MCF 10A (cell line): ENCODE measurements at regions not wholly inside any gene's neighbourhood (a gene's known extent, or its start where the extent isn't known, plus 50 kb on each side); places are given as distances from the start of the nearest gene placed in this dataset.

Experiments
- BruUV-seq: library from RNA; stranded (reverse); fragments of 400-500 nt; replicated peaks from 2 replicates; lab custom pipeline; 2021; lab: Mats Ljungman, UMichigan
- CTCF ChIA-PET: fragments of 300-600 bp; sonication (Branson Sonifier 250); formaldehyde crosslinking; extraction: SDS; loops from one replicate; lab custom pipeline; 2021; ENCODE audit warnings: antibody characterized with exemption, inconsistent platforms; lab: Yijun Ruan, JAX
- POLR2A ChIA-PET: fragments of 300-600, 350-650 bp; sonication (Branson Sonifier 250); formaldehyde crosslinking; extraction: SDS; loops from one replicate; lab custom pipeline; 2020; ENCODE audit warnings: antibody characterized with exemption, inconsistent platforms; lab: Yijun Ruan, JAX
- DNase-seq: peaks from one replicate; pipeline ENCODE4 v3.0.0-alpha.2; 2018; ENCODE audit not compliant: unreplicated experiment
- H3K27ac Mint-ChIP-seq: one replicate; pipeline ENCODE4 v1.8.0; 2022; ENCODE audit warnings: mild to moderate bottlenecking, low read depth, mixed read lengths; ENCODE audit not compliant: unreplicated experiment
- H3K27me3 Mint-ChIP-seq: one replicate; pipeline ENCODE4 v1.8.0; 2022; ENCODE audit warnings: mixed read lengths; ENCODE audit not compliant: insufficient read depth, unreplicated experiment
- H3K36me3 Mint-ChIP-seq: one replicate; pipeline ENCODE4 v1.8.0; 2022; ENCODE audit warnings: mild to moderate bottlenecking, moderate library complexity, mixed read lengths; ENCODE audit not compliant: insufficient read depth, unreplicated experiment
- H3K4me1 Mint-ChIP-seq: one replicate; pipeline ENCODE4 v1.8.0; 2022; ENCODE audit warnings: mixed read lengths; ENCODE audit not compliant: insufficient read depth, unreplicated experiment
- H3K4me3 Mint-ChIP-seq: one replicate; pipeline ENCODE4 v1.8.0; 2022; ENCODE audit warnings: mild to moderate bottlenecking, moderate library complexity, mixed read lengths; ENCODE audit not compliant: unreplicated experiment
- H3K9me3 Mint-ChIP-seq: one replicate; pipeline ENCODE4 v1.8.0; 2022; ENCODE audit warnings: mixed read lengths; ENCODE audit not compliant: unreplicated experiment
- intact Hi-C: fragments of 100-400 bp; cut with micrococcal nuclease; formaldehyde crosslinking; loops from 2 replicates; pipeline ENCODE4 v1.14.1; 2022
- TF ChIP-seq, protein P1 (sequence below): fragments of 200-600 bp; IDR thresholded peaks from one replicate; pipeline ENCODE4 v1.8.0; 2022; ENCODE audit warnings: antibody characterized with exemption, mild to moderate bottlenecking; ENCODE audit not compliant: unreplicated experiment

DNA sequence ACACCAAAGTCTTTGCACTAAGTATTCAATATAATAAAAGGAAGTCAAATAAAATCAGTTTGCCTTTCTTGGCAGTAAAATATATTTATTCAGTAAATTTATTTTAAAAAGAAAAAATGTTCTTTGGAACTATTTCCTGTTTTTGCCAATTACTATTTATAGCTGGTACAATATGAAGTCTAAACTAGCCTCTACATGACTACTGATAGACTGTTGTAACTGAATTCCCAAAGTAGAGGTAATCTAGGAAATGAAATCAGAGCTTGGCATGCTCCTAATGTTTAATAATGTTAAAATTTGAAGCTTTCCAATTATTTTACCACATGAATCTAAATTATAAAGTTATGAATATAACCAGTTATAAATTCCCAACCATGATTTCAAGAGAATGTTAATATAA is 385.5 kb downstream of the SEMA3D start:
- no peak for DNase-seq
- Mint-ChIP-seq H3K36me3 (no peaks in the 10 kb centered on the region), H3K4me3 (no peak overlapping the region), H3K27me3 (no peaks in the 10 kb centered on the region), H3K9me3 (peaks cover 6% of the 10 kb centered on the region), H3K4me1 (no peaks in the 10 kb centered on the region), H3K27ac (no peak overlapping the region)
- ChIA-PET POLR2A (interaction anchor here (0.6 kb wide), 1 partner anchor 76 kb away, joined by 3 read pairs; no protein-coding TSS in a partner anchor), CTCF (interaction anchor here (0.9 kb wide), 1 partner anchor 8 kb away, joined by 3 read pairs; no protein-coding TSS in a partner anchor)
- TF ChIP-seq, protein P1, sequence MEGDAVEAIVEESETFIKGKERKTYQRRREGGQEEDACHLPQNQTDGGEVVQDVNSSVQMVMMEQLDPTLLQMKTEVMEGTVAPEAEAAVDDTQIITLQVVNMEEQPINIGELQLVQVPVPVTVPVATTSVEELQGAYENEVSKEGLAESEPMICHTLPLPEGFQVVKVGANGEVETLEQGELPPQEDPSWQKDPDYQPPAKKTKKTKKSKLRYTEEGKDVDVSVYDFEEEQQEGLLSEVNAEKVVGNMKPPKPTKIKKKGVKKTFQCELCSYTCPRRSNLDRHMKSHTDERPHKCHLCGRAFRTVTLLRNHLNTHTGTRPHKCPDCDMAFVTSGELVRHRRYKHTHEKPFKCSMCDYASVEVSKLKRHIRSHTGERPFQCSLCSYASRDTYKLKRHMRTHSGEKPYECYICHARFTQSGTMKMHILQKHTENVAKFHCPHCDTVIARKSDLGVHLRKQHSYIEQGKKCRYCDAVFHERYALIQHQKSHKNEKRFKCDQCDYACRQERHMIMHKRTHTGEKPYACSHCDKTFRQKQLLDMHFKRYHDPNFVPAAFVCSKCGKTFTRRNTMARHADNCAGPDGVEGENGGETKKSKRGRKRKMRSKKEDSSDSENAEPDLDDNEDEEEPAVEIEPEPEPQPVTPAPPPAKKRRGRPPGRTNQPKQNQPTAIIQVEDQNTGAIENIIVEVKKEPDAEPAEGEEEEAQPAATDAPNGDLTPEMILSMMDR, result no peak
- no TSS peak for BruUV-seq
- intact Hi-C loops, result no loop called here

DNA sequence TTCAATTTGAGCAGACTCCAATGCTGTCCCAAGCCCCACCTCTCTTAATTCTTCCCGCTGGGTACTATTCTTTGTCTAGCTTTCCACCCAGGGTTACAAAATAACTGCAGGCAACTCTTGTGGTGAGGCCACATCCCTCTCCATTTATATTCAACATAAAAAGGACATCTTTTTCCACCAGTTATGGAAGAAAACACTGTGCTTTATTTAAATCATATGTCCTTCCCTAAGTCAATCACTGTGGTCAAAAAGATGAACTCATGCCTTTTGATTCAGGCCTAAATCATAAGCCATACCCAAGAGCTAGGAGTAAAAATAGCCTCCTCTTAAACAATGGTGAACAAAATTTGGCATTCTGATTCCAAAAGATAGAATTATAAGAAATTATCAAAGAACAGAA is 386.0 kb downstream of the SEMA3D start:
- H3K36me3 Mint-ChIP-seq, result no peaks in the 10 kb centered on the region
- no peak for DNase-seq
- no peaks in the 10 kb centered on the region for H3K27me3 Mint-ChIP-seq
- ChIA-PET POLR2A (interaction anchor here (0.6 kb wide), 1 partner anchor 76 kb away, joined by 3 read pairs; no protein-coding TSS in a partner anchor), CTCF (interaction anchor here (0.9 kb wide), 1 partner anchor 9 kb away, joined by 3 read pairs; no protein-coding TSS in a partner anchor)
- no peaks in the 10 kb centered on the region for H3K4me1 Mint-ChIP-seq
- TF ChIP-seq, protein P1, result no peak
- H3K9me3 Mint-ChIP-seq, result peaks cover under 1% of the 10 kb centered on the region
- no TSS peak for BruUV-seq
- H3K4me3 Mint-ChIP-seq, result no peak overlapping the region
- H3K27ac Mint-ChIP-seq, result no peak overlapping the region
- intact Hi-C loops, result no loop called here

DNA sequence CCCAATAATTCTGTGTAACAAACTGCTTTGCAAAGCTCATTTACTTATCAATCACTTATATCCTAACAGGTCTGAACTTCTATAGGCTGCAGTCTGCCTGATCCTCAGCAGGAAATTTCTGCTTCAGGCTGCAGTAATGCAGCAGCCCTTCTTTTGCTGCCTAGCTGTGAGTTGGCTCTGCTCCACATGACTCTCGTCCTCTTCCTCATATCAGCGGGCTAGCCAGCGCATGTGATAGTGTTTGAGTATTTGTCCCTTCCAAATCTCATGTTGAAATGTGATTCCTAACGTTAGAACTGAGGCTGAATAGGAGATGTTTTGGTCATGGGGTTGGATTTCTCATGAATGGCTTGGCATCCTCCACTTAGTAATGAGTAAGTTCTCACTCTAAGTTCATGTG is 387.8 kb downstream of the SEMA3D start:
- BruUV-seq, result no TSS peak
- Mint-ChIP-seq H3K27me3 (no peaks in the 10 kb centered on the region), H3K27ac (no peak overlapping the region), H3K9me3 (no peaks in the 10 kb centered on the region), H3K4me3 (no peak overlapping the region), H3K36me3 (no peaks in the 10 kb centered on the region), H3K4me1 (no peaks in the 10 kb centered on the region)
- no peak for DNase-seq
- intact Hi-C loops, result no loop called here
- TF ChIP-seq, protein P1, result no peak
- ChIA-PET POLR2A (no interaction called here), CTCF (no interaction called here)

DNA sequence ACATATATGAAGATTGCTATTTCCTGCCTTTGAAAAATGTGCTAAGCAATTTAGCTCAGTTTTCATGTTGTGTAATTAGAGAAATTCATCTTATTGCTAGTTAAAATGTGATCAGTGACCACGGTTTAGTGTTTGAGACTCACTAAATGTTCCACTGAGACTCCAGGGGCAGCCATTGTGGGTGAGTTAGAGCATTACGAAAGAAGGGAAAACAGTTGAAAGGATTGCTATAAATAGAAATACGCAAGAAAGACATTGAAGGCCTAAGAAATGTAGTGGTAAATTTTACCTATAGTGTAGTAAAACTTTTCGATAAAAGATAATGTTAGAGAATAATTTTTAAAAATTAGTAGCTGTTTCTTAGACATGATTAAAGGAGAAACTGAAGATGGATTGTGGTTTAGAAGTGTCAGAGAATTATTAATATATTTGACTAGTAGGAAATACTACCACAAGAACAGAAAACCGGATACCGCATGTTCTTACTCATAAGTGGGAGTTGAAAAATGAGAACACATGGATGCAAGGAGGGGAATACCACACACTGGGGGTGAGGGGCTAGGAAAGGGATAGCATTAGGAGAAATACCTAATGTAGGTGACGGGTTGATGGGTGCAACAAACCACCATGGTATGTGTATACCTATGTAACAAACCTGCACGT is 394.5 kb downstream of the SEMA3D start:
- no TSS peak for BruUV-seq
- TF ChIP-seq, protein P1, result no peak
- intact Hi-C loops, result no loop called here
- Mint-ChIP-seq H3K9me3 (no peaks in the 10 kb centered on the region), H3K4me3 (no peak overlapping the region), H3K36me3 (no peaks in the 10 kb centered on the region), H3K27me3 (no peaks in the 10 kb centered on the region), H3K4me1 (no peaks in the 10 kb centered on the region), H3K27ac (no peak overlapping the region)
- DNase-seq, result no peak
- CTCF ChIA-PET, result no interaction called here
- POLR2A ChIA-PET, result interaction anchor here (0.7 kb wide), 1 partner anchor 56 kb away, joined by 4 read pairs; no protein-coding TSS in a partner anchor
